GM12892 (cell line): ENCODE measurements at regions not wholly inside any gene's neighbourhood (a gene's known extent, or its start where the extent isn't known, plus 50 kb on each side); places are given as distances from the start of the nearest gene placed in this dataset.
A peak's percentile ranks its signal among the peaks of the same experiment; 100 is the strongest.

Experiments
- DNase-seq: peaks from one replicate; pipeline ENCODE4 v3.0.0; 2011; ENCODE audit not compliant: insufficient read length
- FAIRE-seq: peaks from 2 replicates; lab custom pipeline; 2011; peaks lifted over from hg19 to GRCh38; lab: Jason Lieb, UNC
- POLR2A ChIP-seq: IDR thresholded peaks from 2 replicates; pipeline ENCODE4 v1.6.1; 2011; ENCODE audit warnings: low read depth, low read length, control low read depth
- POLR2AphosphoS5 ChIP-seq: IDR thresholded peaks from 2 replicates; pipeline ENCODE4 v1.6.1; 2011; ENCODE audit warnings: low read depth, low read length, control low read depth
- TAF1 ChIP-seq: IDR thresholded peaks from 2 replicates; pipeline ENCODE4 v1.6.1; 2011; ENCODE audit warnings: low read depth, mild to moderate bottlenecking, control low read depth, low read length, borderline replicate concordance

DNA sequence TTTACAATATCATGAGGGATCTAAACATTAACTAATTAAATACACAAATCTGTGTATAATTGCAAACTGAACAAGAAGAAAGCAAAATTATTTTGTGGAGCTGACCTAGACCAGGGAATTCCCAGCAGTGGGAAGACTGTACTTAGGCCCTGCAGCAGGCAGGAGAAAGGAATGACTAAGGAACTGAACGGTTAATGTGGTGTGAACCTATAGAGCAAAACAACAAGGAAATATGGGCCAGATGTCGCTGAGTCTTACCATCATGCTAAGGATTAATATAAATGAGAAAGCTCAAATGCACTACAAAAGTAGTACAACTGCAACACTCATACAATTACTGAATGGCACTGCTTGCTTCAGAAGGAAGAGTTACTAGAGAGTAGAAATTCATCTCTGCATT, 120.3 kb upstream of the ATXN3L start:
- peak; percentile 77 for FAIRE-seq
- no peak for TF ChIP-seq POLR2A
- no peak for TF ChIP-seq TAF1
- TF ChIP-seq POLR2AphosphoS5, result no peak
- no peak for DNase-seq

DNA sequence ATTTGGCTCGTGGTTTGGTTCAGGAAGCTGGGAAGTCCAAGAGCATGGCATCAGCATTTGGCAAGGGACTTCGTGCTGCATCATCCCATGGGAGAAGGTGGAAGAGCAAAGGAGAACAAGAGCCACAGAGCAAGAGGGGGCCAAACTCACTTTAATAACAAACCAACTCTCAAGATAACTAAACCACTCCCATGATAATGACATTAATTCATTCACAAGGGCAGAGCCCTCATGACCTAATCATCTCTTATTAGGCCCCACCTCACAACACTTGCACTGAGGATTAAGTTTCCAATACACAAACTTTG, 113.4 kb upstream of the ATXN3L start:
- DNase-seq (no peak), FAIRE-seq (no peak)
- TF ChIP-seq POLR2AphosphoS5 (no peak), TAF1 (no peak), POLR2A (no peak)

GRCh38 chrX:13432414-13433297, 112.8 kb upstream of the ATXN3L start:
- TF ChIP-seq POLR2AphosphoS5 (no peak), TAF1 (no peak), POLR2A (no peak)
- DNase-seq (no peak), FAIRE-seq (peak; percentile 14)

DNA sequence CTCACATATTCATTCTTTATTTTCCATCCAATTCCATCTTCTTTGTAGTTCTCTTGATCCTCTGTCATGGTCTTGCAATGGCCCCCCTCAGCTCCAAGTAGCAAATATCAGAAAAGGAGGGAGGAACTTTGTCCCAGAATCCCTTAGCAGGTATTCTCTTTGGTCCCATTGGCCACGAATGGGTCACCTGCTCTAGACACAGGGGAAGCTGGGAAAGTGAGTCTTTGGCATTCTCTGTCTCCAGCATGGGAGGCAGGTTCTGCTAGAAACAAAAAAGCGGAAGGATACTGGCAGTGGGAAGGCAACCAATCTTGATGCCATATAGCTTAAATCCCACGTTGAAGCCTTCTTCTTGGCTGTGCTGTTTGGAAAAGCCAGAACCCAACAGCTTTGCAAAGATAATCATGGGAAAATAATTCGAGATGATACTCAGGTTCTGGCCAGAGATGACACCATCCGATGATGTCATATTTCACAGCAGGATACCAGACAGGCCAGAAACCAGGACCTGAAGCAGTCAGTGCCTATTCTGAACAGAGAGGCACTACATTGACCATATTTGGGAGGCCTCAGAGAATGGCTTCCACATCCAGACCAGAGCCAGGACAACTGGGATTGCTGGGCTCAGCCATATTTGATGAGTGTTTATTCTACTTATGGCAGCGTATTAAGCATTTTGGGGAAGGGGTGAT, 110.4 kb upstream of the ATXN3L start:
- DNase-seq, result no peak
- FAIRE-seq, result peak; percentile 17
- TF ChIP-seq TAF1 (no peak), POLR2A (no peak), POLR2AphosphoS5 (no peak)

GRCh38 chrX:13428053-13428786, 108.4 kb upstream of the ATXN3L start:
- TF ChIP-seq POLR2A (no peak), TAF1 (no peak), POLR2AphosphoS5 (no peak)
- no peak for FAIRE-seq
- DNase-seq, result no peak

DNA sequence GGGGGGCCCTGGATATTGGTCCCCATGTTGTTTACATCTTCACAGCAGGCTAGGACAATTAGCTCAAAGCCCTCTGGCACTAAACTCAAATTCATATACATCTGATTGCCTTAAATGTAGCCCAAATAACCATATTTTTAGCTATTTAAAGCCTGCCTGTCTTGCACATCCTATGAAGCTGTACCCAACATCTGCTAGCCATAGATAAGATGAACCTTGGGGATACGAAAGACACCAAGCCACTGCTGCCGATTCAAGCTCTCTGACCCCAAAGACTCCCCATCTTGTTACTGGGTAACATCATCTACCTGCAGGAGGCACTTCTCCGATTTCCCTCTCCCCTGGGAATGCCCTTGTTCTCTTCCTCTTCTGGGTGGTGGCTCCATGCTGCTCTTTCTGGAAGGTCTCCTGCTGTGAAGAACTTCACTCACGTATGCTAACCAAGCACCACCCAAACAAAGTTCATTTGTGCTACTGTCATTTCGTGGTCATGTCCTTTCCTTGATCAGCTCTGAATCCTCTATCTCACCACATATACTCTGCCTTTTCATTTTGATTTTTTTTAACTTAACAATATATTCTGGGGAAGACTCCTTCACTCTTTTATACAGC, 107.7 kb upstream of the ATXN3L start:
- DNase-seq (no peak), FAIRE-seq (peak; percentile 63)
- TF ChIP-seq POLR2AphosphoS5, result no peak
- no peak for TF ChIP-seq TAF1
- no peak for TF ChIP-seq POLR2A

- DNase-seq (no peak), FAIRE-seq (peak; percentile 96)
- TF ChIP-seq TAF1 (no peak), POLR2AphosphoS5 (no peak), POLR2A (no peak)
Measured at GRCh38 chrX:13420545-13421183, 100.8 kb upstream of the ATXN3L start.

DNA sequence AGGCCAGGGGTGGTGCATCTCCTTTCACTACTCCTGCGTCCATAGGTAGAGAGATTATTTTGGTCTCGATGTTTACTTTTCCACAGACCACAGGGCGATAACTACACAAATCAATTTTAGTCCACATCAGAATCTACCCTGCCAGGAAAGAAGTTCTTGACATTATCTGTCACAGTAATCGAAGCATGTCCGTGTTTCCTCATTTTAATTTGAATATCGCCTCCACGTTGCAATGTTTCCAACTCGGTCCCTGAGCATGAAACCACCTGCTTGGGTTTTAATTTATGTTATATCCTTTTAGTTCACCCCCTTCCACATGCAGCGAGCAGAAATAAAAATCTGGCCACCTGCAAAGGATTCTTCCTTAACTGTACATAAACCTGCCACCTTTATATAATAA, 100.1 kb upstream of the ATXN3L start:
- no peak for TF ChIP-seq POLR2A
- TF ChIP-seq POLR2AphosphoS5, result no peak
- no peak for TF ChIP-seq TAF1
- DNase-seq (no peak), FAIRE-seq (no peak)

DNA sequence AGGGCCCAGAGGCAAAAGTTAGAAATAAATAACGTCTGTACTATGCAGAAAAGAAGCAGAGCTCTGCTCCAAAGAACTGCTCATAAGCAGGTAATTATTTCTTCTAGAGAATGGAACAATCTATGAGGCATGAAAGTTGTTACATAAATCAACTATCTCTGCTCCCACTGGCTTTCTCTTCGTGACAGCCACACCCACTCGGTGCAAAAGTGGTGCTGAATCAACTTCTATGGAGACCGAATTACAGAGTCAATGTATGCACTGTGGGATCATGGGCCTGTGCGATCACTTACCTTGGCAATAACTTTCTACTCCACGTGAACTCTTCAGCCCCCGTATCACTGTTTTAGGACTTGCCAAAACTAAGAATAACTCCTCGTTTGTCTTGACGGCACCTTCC, 99.4 kb upstream of the ATXN3L start:
- DNase-seq, result no peak
- TF ChIP-seq TAF1, result no peak
- TF ChIP-seq POLR2A, result no peak
- TF ChIP-seq POLR2AphosphoS5, result no peak
- FAIRE-seq, result no peak

GRCh38 chrX:13418126-13419097, 98.6 kb upstream of the ATXN3L start:
- peak; percentile 95 for FAIRE-seq
- no peak for TF ChIP-seq TAF1
- TF ChIP-seq POLR2A, result no peak
- no peak for TF ChIP-seq POLR2AphosphoS5
- no peak for DNase-seq
